ENCODE measurements at regions not wholly inside any gene's neighbourhood (a gene's known extent, or its start where the extent isn't known, plus 50 kb on each side); places are given as distances from the start of the nearest gene placed in this dataset.

DNA sequence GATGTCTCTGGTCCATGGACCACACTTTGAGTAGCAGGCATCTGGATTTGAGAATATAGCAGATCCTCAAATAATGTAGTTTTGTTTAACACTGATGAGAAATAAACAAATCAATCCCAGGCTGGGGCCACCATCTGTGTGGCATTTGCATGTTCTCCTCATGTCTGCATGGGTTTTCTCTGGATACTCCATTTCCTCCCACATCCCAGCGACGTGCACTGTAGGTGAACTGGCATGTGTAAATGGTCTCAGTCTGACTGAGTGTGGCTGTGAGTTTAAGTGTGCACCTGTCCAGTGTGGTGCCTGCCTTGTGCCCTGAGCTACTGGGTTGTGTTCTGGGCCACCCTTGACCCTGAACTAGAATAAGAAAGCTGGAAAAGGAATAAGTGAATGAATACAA is 66.3 kb upstream of the NANOGP8 start:
- no peak overlapping the region for H3K27ac ChIP-seq (ENCODE audit: insufficient read depth, low read depth, low read length)
- no peaks in the 10 kb centered on the region for H3K9me1 ChIP-seq (replicated peaks; ENCODE audit: control insufficient read depth, extremely low read depth, insufficient read depth, low read length)
- POLR2A ChIA-PET = no interaction called here
- no peaks in the 10 kb centered on the region for H3K4me1 ChIP-seq (ENCODE audit: control insufficient read depth, extremely low read depth, insufficient read depth, low read length)
- H3K79me2 ChIP-seq (ENCODE audit: control insufficient read depth, insufficient read depth, low read length) = no peaks in the 10 kb centered on the region
- dilution Hi-C loops (cut with MboI; ENCODE audit: extremely low pct_ligation_motif_present, low sequenced_read_pairs) (no loop called here), intact Hi-C loops (cut with micrococcal nuclease) (no loop called here)
- no peak overlapping the region for H3K4me2 ChIP-seq (ENCODE audit: insufficient read depth, low read length)
- no TSS peak for BruUV-seq (replicated peaks)
- no peaks in the 10 kb centered on the region for H3K9me3 ChIP-seq (replicated peaks; ENCODE audit: control insufficient read depth, insufficient read depth, low read length)
- TF ChIP-seq FOS (IDR thresholded peaks at IDR 0.05; ENCODE audit: borderline replicate concordance, insufficient read depth, low read length) (no peak), JUN (IDR thresholded peaks at IDR 0.05; ENCODE audit: borderline replicate concordance, insufficient read depth, insufficient read length, low read depth) (no peak), GATA2 (IDR thresholded peaks at IDR 0.05; ENCODE audit: insufficient read depth, insufficient read length, low read depth, low read length) (no peak), EZH2 (IDR thresholded peaks at IDR 0.05; ENCODE audit: borderline replicate concordance, low read depth, low read length, severe bottlenecking) (no peak), POLR2AphosphoS5 (IDR thresholded peaks at IDR 0.05; ENCODE audit: insufficient read depth, low read depth, low read length) (no peak), MYC (IDR thresholded peaks at IDR 0.05; ENCODE audit: low read depth, low read length) (no peak), POLR2A (IDR thresholded peaks at IDR 0.05; ENCODE audit: low read depth, low read length) (no peak)
- TF ChIP-seq, protein P1, sequence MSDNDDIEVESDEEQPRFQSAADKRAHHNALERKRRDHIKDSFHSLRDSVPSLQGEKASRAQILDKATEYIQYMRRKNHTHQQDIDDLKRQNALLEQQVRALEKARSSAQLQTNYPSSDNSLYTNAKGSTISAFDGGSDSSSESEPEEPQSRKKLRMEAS (IDR thresholded peaks at IDR 0.05; ENCODE audit: insufficient read depth, insufficient read length) = no peak
- TF ChIP-seq, protein P2, sequence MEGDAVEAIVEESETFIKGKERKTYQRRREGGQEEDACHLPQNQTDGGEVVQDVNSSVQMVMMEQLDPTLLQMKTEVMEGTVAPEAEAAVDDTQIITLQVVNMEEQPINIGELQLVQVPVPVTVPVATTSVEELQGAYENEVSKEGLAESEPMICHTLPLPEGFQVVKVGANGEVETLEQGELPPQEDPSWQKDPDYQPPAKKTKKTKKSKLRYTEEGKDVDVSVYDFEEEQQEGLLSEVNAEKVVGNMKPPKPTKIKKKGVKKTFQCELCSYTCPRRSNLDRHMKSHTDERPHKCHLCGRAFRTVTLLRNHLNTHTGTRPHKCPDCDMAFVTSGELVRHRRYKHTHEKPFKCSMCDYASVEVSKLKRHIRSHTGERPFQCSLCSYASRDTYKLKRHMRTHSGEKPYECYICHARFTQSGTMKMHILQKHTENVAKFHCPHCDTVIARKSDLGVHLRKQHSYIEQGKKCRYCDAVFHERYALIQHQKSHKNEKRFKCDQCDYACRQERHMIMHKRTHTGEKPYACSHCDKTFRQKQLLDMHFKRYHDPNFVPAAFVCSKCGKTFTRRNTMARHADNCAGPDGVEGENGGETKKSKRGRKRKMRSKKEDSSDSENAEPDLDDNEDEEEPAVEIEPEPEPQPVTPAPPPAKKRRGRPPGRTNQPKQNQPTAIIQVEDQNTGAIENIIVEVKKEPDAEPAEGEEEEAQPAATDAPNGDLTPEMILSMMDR (IDR thresholded peaks at IDR 0.05; ENCODE audit: extremely low read depth in 1 of 2, insufficient read depth in 1 of 2, low read depth in 1 of 2, low read length in 2 of 2) = no peak
- no peak for DNase-seq (ENCODE audit: low read depth, low spot score)
- CTCF ChIA-PET = no interaction called here
- no peaks in the 10 kb centered on the region for H3K27me3 ChIP-seq (ENCODE audit: control insufficient read depth in 2 of 2, insufficient read depth in 2 of 2, low read length in 2 of 2)
- no peak overlapping the region for H3K9ac ChIP-seq (replicated peaks; ENCODE audit: extremely low read depth, insufficient read depth, low read length)
- H2AFZ ChIP-seq (ENCODE audit: low read depth, low read length) = no peak overlapping the region
- no peaks in the 10 kb centered on the region for H4K20me1 ChIP-seq (replicated peaks; ENCODE audit: control insufficient read depth, extremely low read depth, insufficient read depth, low read length)
- no peak for FAIRE-seq
- H3K4me3 ChIP-seq (replicated peaks in 1 of 3; ENCODE audit: insufficient read depth in 1 of 3, low read depth in 1 of 3, low read length in 3 of 3) = no peak overlapping the region
- no peaks in the 10 kb centered on the region for H3K36me3 ChIP-seq (ENCODE audit: control insufficient read depth in 2 of 2, extremely low read depth in 1 of 2, insufficient read depth in 2 of 2, low read length in 2 of 2)

All from endothelial cell of umbilical vein (primary cell).